Mammary epithelial cell (primary cell): ENCODE measurements at regions not wholly inside any gene's neighbourhood (a gene's known extent, or its start where the extent isn't known, plus 50 kb on each side); places are given as distances from the start of the nearest gene placed in this dataset.

Experiments used
- EZH2 ChIP-seq: IDR thresholded peaks from 2 replicates; pipeline ENCODE4 v1.6.1; 2012; ENCODE audit warnings: low read length, inconsistent platforms, borderline replicate concordance
- TF ChIP-seq, protein P1 (sequence below), 2 donors: IDR thresholded peaks in 1 of 2; conservative IDR thresholded peaks in 1 of 2; 2 replicates each; pipeline ENCODE4 v1.5.1; 2011 to 2012; ENCODE audit warnings: inconsistent platforms in 2 of 2, low read length in 2 of 2, mild to moderate bottlenecking in 2 of 2, control low read depth in 1 of 2, low read depth in 1 of 2; ENCODE audit not compliant: insufficient read depth in 1 of 2; ENCODE audit errors: extremely low read depth in 1 of 2

DNA sequence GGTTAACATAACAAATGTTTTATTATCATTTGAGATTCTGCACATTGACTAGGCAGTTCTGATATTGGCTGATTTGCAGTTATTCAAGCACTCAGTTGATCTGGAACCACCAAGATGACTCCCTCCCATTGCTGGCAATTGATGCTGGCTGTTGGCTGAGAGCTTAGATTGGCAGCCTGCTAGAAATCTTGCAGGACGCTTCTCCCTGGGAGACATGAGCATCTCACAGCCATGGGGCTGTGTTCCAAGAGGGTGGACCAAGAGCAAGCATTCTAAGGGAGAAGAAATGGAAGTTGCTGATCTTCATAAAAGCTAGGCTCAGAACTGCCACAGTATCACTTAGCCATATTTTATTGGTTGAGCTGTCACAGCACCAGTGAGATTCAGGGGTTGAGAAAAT, 233.4 kb upstream of the ID4 start:
- TF ChIP-seq, protein P1, sequence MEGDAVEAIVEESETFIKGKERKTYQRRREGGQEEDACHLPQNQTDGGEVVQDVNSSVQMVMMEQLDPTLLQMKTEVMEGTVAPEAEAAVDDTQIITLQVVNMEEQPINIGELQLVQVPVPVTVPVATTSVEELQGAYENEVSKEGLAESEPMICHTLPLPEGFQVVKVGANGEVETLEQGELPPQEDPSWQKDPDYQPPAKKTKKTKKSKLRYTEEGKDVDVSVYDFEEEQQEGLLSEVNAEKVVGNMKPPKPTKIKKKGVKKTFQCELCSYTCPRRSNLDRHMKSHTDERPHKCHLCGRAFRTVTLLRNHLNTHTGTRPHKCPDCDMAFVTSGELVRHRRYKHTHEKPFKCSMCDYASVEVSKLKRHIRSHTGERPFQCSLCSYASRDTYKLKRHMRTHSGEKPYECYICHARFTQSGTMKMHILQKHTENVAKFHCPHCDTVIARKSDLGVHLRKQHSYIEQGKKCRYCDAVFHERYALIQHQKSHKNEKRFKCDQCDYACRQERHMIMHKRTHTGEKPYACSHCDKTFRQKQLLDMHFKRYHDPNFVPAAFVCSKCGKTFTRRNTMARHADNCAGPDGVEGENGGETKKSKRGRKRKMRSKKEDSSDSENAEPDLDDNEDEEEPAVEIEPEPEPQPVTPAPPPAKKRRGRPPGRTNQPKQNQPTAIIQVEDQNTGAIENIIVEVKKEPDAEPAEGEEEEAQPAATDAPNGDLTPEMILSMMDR (conservative IDR thresholded peaks at IDR 0.05 in 1 of 2, IDR thresholded peaks at IDR 0.05 in 1 of 2; ENCODE audit: extremely low read depth in 1 of 2, insufficient read depth in 1 of 2, low read depth in 1 of 2, low read length in 2 of 2) = no peak
- no peak for TF ChIP-seq EZH2
